Upper lobe of left lung (tissue), 6 donors: ENCODE measurements at regions not wholly inside any gene's neighbourhood (a gene's known extent, or its start where the extent isn't known, plus 50 kb on each side); places are given as distances from the start of the nearest gene placed in this dataset.

Experiments
- ATAC-seq, 2 donors: fragments of 200-7000 bp; cut with Tn5 transposase; one replicate each; pipeline ENCODE4 v1.9.1; 2022; ENCODE audit warnings: mild to moderate bottlenecking in 2 of 2, moderate library complexity in 2 of 2; ENCODE audit not compliant: low FRiP score in 2 of 2
- DNase-seq, 2 donors: peaks; one replicate each; pipeline ENCODE4 v3.0.0-alpha.2; 2019 to 2020
- H3K27ac ChIP-seq, 4 donors: fragments of 200-600 bp; sonication (generic); one replicate each; pipeline ENCODE4 v1.5.1; 2016 to 2019
- H3K27me3 ChIP-seq, 4 donors: fragments of 200-600 bp; sonication (generic); one replicate each; pipeline ENCODE4 v1.5.1; 2017 to 2019
- H3K36me3 ChIP-seq, 4 donors: fragments of 200-600 bp; sonication (generic); one replicate each; pipeline ENCODE4 v1.5.1; 2016 to 2019
- H3K4me1 ChIP-seq, 4 donors: fragments of 200-600 bp; sonication (generic); one replicate each; pipeline ENCODE4 v1.5.1; 2018 to 2019
- H3K4me3 ChIP-seq, 4 donors: fragments of 200-600 bp; sonication (generic); one replicate each; pipeline ENCODE4 v1.5.1; 2017 to 2019; ENCODE audit warnings: mild to moderate bottlenecking in 2 of 4, moderate library complexity in 1 of 4
- H3K9me3 ChIP-seq, 4 donors: fragments of 200-600 bp; sonication (generic); one replicate each; pipeline ENCODE4 v1.5.1; 2018 to 2019
- CTCF ChIP-seq, 6 experiments: fragments of 450-650 bp in 4 of 6; fragments of 200-600 bp in 2 of 6; sonication (generic) in 2 of 6; IDR thresholded peaks; one replicate each; pipeline ENCODE4 v1.5.1; 2016 to 2019; ENCODE audit warnings: antibody characterized with exemption in 6 of 6
- EP300 ChIP-seq, 4 donors: sonication (generic); formaldehyde crosslinking; IDR thresholded peaks; one replicate each; pipeline ENCODE4 v1.5.1; 2017; ENCODE audit warnings: antibody characterized with exemption in 4 of 4, control low read depth in 2 of 4
- POLR2A ChIP-seq, 4 donors: fragments of 450-650 bp; IDR thresholded peaks; one replicate each; pipeline ENCODE4 v1.5.1; 2016 to 2017; ENCODE audit warnings: antibody characterized with exemption in 4 of 4, mild to moderate bottlenecking in 2 of 4
- POLR2AphosphoS5 ChIP-seq, 2 donors: sonication (generic); formaldehyde crosslinking; IDR thresholded peaks; one replicate each; pipeline ENCODE4 v1.5.1; 2017; ENCODE audit warnings: antibody characterized with exemption in 2 of 2
- WGBS, 2 donors: methylation state at CpG; one replicate each; pipeline ENCODE4 v1.1.5; 2017 to 2018; 5-methylcytosine and 5-hydroxymethylcytosine counted together
- donor health status: DM: no; HTN: no; CAD: no; lungs with moderate emphysema.
- donor health status: DM: no; HTN: yes; CAD: no; lungs with severe emphysema.

- peaks cover 0 to under 1% (median 0%) of the 10 kb centered on the region in 4 donors for H3K9me3 ChIP-seq
- no peaks in the 10 kb centered on the region for H3K4me1 ChIP-seq
- H3K27me3 ChIP-seq, result no peaks in the 10 kb centered on the region
- no peak overlapping the region for H3K27ac ChIP-seq
- H3K36me3 ChIP-seq, result no peaks in the 10 kb centered on the region
- ATAC-seq, result no peak
- TF ChIP-seq CTCF (IDR thresholded peaks at IDR 0.05), result no peak
- TF ChIP-seq POLR2AphosphoS5 (IDR thresholded peaks at IDR 0.05), result no peak
- TF ChIP-seq EP300 (IDR thresholded peaks at IDR 0.05), result no peak
- no peak for TF ChIP-seq POLR2A (IDR thresholded peaks at IDR 0.05)
- H3K4me3 ChIP-seq, result no peak overlapping the region
- no peak for DNase-seq
- 33 to 47% methylated on average over 2 of the region's 2 CpGs for WGBS, 2 donors
Observed at GRCh38 chr1:118785246-118785645, 202.9 kb downstream of the TBX15 start.

GRCh38 chr1:118783095-118783758 is 204.9 kb downstream of the TBX15 start:
- no peak overlapping the region for H3K27ac ChIP-seq
- H3K36me3 ChIP-seq, result no peaks in the 10 kb centered on the region
- no peak overlapping the region for H3K4me3 ChIP-seq
- 47 to 61% methylated on average over 2 of the region's 2 CpGs for WGBS, 2 donors
- TF ChIP-seq POLR2AphosphoS5 (IDR thresholded peaks at IDR 0.05), result no peak
- no peak for TF ChIP-seq CTCF (IDR thresholded peaks at IDR 0.05)
- TF ChIP-seq POLR2A (IDR thresholded peaks at IDR 0.05), result no peak
- no peak for TF ChIP-seq EP300 (IDR thresholded peaks at IDR 0.05)
- no peaks in the 10 kb centered on the region for H3K4me1 ChIP-seq
- ATAC-seq (no peak), DNase-seq (no peak)
- H3K9me3 ChIP-seq, result no peaks in the 10 kb centered on the region
- H3K27me3 ChIP-seq, result no peaks in the 10 kb centered on the region

- H3K27ac ChIP-seq, result no peak overlapping the region
- no peak for ATAC-seq
- TF ChIP-seq POLR2AphosphoS5 (IDR thresholded peaks at IDR 0.05) (no peak), CTCF (IDR thresholded peaks at IDR 0.05) (no peak), EP300 (IDR thresholded peaks at IDR 0.05) (no peak), POLR2A (IDR thresholded peaks at IDR 0.05) (no peak)
- WGBS, 2 donors, result 85 to 88% methylated on average over 1 of the region's 1 CpG
- H3K4me1 ChIP-seq, result no peaks in the 10 kb centered on the region
- no peaks in the 10 kb centered on the region for H3K9me3 ChIP-seq
- no peaks in the 10 kb centered on the region for H3K27me3 ChIP-seq
- H3K36me3 ChIP-seq, result no peaks in the 10 kb centered on the region
- no peak overlapping the region for H3K4me3 ChIP-seq
- DNase-seq, result no peak
Observed at GRCh38 chr1:118773656-118774055, 214.5 kb downstream of the TBX15 start.

- Histone ChIP-seq H3K4me3 (no peak overlapping the region), H3K9me3 (peaks cover 4 to 8% (median 6%) of the 10 kb centered on the region in 4 donors), H3K27me3 (no peaks in the 10 kb centered on the region), H3K36me3 (no peaks in the 10 kb centered on the region), H3K27ac (no peak overlapping the region), H3K4me1 (no peaks in the 10 kb centered on the region)
- ATAC-seq (no peak), DNase-seq (no peak)
- 56 to 76% methylated on average over 2 of the region's 2 CpGs for WGBS, 2 donors
- TF ChIP-seq POLR2AphosphoS5 (IDR thresholded peaks at IDR 0.05), result no peak
- TF ChIP-seq CTCF (IDR thresholded peaks at IDR 0.05), result no peak
Observed at GRCh38 chr1:118767971-118768370, 220.2 kb downstream of the TBX15 start.

GRCh38 chr1:118753976-118754375 is 234.2 kb downstream of the TBX15 start:
- Histone ChIP-seq H3K27me3 (no peaks in the 10 kb centered on the region), H3K27ac (no peak overlapping the region), H3K4me1 (no peaks in the 10 kb centered on the region), H3K9me3 (no peaks in the 10 kb centered on the region), H3K36me3 (no peaks in the 10 kb centered on the region), H3K4me3 (no peak overlapping the region)
- TF ChIP-seq EP300 (IDR thresholded peaks at IDR 0.05) (no peak), POLR2A (IDR thresholded peaks at IDR 0.05) (no peak), POLR2AphosphoS5 (IDR thresholded peaks at IDR 0.05) (no peak), CTCF (IDR thresholded peaks at IDR 0.05) (no peak)
- DNase-seq, result no peak
- 23 to 69% methylated on average over 1 of the region's 1 CpG for WGBS, 2 donors
- ATAC-seq, result no peak
